ENCODE measurements at regions not wholly inside any gene's neighbourhood (a gene's known extent, or its start where the extent isn't known, plus 50 kb on each side); places are given as distances from the start of the nearest gene placed in this dataset.

DNA sequence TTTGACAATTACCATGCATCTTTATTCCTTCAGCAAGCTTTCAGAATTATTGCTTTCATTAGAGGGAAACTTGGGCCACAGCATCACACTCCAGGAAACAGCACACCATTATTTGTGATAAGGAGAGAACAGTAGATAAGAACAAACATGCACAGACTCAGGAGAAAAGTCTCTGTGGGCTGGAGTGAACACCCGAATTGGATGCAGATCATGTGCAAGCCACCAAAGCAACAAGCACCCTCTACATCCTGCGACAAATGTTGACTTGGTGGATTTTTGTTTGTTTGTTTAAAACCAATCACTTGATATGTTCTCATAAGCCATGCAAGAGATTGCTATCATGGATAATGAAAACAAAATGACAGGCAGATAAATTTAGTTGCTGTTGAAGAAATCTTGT, 67.7 kb upstream of the ZFP64 start:
- in situ Hi-C loops (cut with HindIII; ENCODE audit: low sequenced_read_pairs), result no loop called here
- no peak overlapping the region for H3K4me3 ChIP-seq (ENCODE audit: low read depth, low read length)
- TF ChIP-seq, protein P1, sequence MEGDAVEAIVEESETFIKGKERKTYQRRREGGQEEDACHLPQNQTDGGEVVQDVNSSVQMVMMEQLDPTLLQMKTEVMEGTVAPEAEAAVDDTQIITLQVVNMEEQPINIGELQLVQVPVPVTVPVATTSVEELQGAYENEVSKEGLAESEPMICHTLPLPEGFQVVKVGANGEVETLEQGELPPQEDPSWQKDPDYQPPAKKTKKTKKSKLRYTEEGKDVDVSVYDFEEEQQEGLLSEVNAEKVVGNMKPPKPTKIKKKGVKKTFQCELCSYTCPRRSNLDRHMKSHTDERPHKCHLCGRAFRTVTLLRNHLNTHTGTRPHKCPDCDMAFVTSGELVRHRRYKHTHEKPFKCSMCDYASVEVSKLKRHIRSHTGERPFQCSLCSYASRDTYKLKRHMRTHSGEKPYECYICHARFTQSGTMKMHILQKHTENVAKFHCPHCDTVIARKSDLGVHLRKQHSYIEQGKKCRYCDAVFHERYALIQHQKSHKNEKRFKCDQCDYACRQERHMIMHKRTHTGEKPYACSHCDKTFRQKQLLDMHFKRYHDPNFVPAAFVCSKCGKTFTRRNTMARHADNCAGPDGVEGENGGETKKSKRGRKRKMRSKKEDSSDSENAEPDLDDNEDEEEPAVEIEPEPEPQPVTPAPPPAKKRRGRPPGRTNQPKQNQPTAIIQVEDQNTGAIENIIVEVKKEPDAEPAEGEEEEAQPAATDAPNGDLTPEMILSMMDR (IDR thresholded peaks at IDR 0.05; ENCODE audit: low read depth, low read length), result no peak
- DNase-seq (ENCODE audit: low read depth, low spot score), result no peak

DNA sequence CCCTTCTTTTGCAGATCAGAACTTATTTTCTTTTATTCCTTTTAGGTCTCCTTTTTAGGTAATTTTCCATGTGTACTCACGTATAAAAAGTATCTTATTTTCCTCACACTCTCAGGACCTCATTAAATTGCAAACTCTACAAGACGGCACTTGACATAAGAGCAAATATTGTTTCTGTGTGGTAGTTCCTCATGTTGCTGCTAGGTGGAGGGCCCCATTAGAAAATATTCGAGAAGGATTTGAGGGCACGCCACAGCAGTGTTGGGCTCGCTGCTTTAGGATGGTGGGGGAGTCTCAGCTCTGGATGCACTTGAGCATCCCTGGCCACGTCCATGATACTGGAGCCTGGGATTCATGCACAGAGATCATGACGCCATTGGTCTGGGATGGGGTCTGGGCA, 64.9 kb upstream of the ZFP64 start:
- DNase-seq (ENCODE audit: low read depth, low spot score), result no peak
- in situ Hi-C loops (cut with HindIII; ENCODE audit: low sequenced_read_pairs), result no loop called here
- no peak overlapping the region for H3K4me3 ChIP-seq (ENCODE audit: low read depth, low read length)
- TF ChIP-seq, protein P1 (IDR thresholded peaks at IDR 0.05; ENCODE audit: low read depth, low read length), result no peak

DNA sequence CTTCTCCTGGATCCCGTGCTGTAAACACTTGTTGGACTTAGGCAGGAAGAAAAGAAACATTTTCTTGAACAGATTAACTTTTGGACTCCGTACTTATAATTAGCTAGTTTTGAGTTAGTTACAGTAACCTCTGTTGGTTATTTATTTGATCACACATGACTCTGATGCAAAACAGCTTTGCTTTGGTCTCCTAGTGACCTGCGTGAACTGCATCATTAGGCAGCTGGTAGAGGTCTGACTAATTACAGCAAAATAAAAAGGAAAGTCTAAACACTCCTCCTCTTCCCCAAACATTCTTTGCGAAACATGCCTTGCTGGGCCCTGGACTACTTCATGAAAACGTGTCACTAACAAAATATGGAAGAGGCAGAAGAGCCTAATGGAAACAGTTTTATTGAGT, 61.1 kb upstream of the ZFP64 start:
- TF ChIP-seq, protein P1 (IDR thresholded peaks at IDR 0.05; ENCODE audit: low read depth, low read length), result no peak
- no peak overlapping the region for H3K4me3 ChIP-seq (ENCODE audit: low read depth, low read length)
- in situ Hi-C loops (cut with HindIII; ENCODE audit: low sequenced_read_pairs), result no loop called here
- no peak for DNase-seq (ENCODE audit: low read depth, low spot score)

DNA sequence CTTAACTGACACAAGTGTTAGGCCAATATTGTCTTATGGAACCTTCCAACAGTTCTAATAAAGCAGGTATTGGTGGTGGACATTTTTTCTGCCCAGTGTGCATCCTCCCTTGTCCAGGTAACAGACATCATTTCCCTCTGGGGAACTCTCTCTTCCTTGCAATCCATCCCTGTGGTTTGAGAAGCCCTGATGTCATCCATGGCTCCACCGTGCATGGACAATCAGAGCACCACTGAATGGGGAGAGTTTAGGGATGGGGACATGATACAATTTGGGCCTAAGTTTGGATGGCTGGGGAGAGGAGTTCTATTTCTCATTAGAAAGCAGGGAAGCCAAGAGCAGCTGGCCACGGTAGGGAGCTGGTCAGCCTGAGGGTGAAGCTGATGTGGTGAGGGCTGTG, 60.2 kb upstream of the ZFP64 start:
- no peak overlapping the region for H3K4me3 ChIP-seq (ENCODE audit: low read depth, low read length)
- in situ Hi-C loops (cut with HindIII; ENCODE audit: low sequenced_read_pairs), result no loop called here
- TF ChIP-seq, protein P1 (IDR thresholded peaks at IDR 0.05; ENCODE audit: low read depth, low read length), result no peak
- DNase-seq (ENCODE audit: low read depth, low spot score), result no peak

DNA sequence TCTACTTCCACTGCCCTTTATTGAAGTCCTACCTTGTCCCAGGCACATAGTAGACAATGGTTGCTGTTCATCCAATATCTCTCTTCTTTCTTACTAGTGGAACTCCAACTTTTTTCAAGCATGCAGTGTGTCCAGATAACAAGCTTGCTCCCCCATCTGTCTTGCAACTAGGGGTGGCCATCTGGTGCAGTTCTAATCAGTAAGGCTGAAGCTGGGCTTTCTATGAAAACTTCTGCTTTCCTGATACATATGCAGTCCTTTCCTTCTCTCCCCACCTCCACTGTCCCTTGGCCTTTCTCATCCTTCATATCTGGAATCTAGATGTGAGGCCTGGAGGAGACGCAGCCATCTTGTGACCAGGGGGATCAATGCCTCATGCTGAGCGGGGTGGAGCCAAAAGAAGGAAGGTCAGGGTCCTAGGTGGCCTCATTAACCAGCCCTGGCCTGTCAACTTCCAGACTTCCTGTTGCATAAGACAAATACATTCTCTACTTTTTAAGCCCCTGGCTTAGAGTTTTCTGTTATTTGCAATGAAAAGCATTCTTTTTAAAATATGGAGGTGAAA, 59.6 kb upstream of the ZFP64 start:
- in situ Hi-C loops (cut with HindIII; ENCODE audit: low sequenced_read_pairs), result no loop called here
- no peak overlapping the region for H3K4me3 ChIP-seq (ENCODE audit: low read depth, low read length)
- DNase-seq (ENCODE audit: low read depth, low spot score), result no peak
- TF ChIP-seq, protein P1 (IDR thresholded peaks at IDR 0.05; ENCODE audit: low read depth, low read length), result no peak

DNA sequence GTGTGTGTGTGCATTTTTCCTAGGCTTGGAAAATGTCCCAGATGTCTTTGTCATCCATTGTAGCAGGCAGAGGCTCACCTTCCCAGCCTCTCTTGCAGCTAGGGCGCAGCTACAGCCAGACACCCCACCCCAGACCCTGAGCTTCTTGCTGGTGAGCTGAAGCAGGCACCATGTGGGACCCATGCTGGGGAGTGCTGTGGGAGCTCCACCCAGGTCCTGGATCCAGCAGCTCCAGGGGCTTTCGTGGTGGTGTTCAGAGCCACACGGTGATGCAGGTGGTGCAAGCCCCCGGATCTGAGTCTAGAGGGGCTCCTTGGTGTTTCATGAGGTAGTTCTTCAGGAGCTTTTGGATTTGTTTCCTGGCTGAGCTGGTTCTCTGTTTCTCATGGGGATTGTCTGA, 56.0 kb upstream of the ZFP64 start:
- in situ Hi-C loops (cut with HindIII; ENCODE audit: low sequenced_read_pairs), result no loop called here
- no peak for DNase-seq (ENCODE audit: low read depth, low spot score)
- TF ChIP-seq, protein P1 (IDR thresholded peaks at IDR 0.05; ENCODE audit: low read depth, low read length), result no peak
- H3K4me3 ChIP-seq (ENCODE audit: low read depth, low read length), result no peak overlapping the region

DNA sequence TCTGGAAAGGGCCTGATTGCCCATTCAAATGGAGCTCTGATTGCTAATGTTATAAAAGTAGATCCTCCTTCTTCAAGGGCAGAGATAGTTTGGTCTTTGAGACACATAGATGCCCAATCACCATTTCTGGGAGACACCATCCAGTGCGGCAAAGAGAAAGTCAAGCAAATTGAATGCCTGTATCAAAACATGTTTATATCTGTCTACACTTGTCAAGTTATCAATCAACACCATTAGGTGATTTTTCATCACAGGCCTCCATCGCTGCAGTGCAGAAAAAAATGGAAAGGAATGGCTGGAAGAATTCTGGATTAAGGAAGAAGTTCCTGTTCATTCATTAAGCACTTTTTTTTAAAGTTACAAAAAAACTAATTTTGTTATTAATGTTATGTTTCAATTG, 54.8 kb upstream of the ZFP64 start:
- no peak overlapping the region for H3K4me3 ChIP-seq (ENCODE audit: low read depth, low read length)
- in situ Hi-C loops (cut with HindIII; ENCODE audit: low sequenced_read_pairs), result no loop called here
- TF ChIP-seq, protein P1 (IDR thresholded peaks at IDR 0.05; ENCODE audit: low read depth, low read length), result no peak
- DNase-seq (ENCODE audit: low read depth, low spot score), result no peak

Measured in astrocyte of the spinal cord (primary cell).